GM21786 (cell line): ENCODE measurements at regions not wholly inside any gene's neighbourhood (a gene's known extent, or its start where the extent isn't known, plus 50 kb on each side); places are given as distances from the start of the nearest gene placed in this dataset.

Experiments
- ATAC-seq: cut with Tn5 transposase; IDR thresholded peaks from one replicate; pipeline ENCODE4 v1.9.1; 2021; ENCODE audit not compliant: unreplicated experiment

DNA sequence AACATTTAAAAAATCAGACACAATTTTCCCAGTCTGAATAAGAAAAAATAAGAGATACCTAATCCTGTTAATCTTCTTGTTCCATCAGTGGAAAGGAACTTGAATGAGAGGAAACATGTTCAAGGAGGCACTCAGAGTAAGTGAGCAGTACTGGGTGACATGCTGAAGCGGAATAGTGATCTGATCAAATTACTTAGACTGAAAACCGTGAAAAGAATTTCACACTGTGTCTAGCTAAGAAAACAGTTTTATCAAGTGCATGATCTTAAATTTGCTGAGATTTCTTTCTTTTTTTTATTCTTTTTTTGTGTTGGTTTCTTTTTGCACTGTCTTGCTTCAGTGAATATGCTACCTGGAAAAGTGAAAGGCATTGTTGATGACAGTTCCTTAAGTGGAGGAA, 249.5 kb upstream of the SLC10A2 start:
- no peak for ATAC-seq

DNA sequence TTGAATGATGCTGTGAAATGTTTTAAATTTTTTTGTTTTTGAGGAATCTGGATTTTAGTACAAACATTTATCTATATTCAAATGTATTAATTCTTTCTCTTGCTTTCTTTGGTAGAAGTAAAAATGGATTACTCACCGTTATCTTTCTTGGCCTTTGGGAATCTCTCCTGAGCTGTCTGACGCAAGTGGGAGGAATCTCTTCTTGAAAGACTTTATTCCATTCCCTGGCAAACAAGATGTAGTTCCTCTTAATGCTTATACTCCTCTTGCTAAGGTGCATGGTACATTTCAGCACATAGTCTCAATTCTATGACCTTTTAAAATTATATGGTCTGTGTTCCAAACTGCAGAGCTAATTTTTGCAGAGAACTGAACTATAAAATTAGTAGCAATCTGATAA, 246.2 kb upstream of the SLC10A2 start:
- ATAC-seq = no peak

DNA sequence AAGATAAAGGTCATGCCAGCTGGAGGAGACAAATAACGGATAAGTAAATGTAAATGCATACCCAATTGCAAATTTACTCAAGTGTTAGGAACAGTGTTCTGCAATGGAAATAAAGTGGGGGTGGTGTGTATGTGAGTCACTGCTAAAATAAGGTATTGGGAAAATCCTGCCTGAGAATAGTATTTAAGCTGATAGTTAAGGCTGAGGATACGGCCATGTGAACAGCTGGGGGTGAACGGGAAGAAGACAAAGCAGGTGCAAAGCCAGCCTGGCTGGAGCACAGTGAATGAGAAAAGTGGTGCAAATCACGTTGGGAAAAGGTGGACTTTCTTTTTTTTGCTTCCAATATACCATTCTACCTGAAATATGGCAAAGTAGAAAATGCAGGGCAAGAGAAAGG, 242.4 kb upstream of the SLC10A2 start:
- no peak for ATAC-seq

DNA sequence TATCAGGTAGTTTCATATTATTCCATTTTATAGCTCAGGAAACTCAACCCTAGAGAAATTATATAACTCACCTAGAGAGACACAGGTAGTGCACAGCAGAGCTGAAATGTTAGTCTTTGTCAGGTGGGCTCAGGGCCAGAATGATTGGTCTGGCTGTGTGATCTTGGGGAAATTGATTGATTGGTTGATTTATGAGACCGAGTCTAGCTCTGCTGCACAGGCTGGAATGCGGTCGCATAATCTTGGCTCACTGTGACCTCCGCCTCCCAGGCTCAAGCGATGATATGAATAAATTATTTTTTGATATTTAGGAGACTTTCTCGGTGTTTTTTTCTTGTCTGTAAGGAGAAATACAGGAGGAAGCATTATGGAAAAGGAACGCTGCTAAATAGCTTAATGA, 239.9 kb upstream of the SLC10A2 start:
- ATAC-seq = no peak

DNA sequence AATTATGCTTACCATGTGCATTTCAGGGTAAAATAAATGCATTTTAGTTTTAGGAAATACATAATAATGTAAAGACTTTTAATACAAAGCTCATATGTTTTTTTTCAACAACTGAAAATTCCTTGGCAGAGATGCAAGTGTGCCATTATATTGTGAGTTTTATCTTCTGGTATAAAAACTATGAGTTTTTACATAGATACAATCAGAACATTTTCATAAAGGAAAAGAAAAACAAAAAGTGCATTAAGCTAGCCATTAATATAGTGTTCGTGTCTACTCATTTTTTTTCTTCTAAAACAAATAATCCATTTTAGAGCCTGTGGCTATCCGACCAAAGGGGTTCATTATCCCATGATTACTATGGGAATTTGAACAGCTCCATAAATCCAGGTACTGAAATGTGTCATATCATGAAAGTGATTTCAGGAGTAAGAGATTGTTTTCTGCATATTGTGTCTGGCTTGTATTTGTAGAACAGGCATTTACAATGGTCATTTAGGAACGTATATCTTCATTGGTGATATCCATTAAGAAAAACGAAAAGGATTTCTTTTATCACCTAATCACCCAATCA, 236.9 kb upstream of the SLC10A2 start:
- ATAC-seq = no peak

DNA sequence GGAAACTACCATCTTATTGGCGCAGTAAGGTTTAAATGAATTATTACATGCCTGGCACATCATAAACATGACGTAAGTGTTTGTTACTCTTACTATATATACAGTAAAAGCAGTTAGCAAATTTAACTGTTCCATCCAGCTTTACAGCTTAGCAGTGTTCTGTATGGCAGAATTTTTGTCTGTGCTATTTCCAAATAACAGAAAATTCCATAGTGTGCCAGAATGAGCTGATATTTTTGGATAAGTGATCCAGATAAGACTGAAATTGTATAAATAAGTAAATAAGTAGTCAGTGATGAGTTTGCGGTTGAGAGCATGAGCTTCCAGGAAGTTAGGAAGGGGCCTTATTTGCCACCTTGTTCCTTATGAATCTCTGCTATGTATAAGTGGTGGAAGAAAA, 236.5 kb upstream of the SLC10A2 start:
- no peak for ATAC-seq

DNA sequence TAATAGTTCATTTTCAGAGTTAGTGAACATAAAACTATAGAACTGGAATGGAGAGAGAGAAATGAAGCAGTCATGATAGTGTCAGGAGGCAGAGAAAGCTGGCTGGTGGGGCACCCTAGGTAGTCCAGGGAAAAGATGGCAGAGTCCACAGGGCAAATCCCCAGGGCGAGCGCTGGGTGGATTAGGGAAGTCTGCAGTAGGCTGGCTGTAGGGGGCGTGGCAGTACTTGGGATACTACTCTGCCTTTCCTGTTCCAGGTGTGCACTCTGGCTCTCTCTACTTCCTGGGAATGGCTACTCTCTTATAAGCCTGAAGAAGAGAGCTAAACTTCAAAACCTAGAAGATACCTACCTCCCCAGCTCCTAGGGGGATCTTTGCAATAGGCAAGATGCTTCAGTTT, 232.9 kb upstream of the SLC10A2 start:
- ATAC-seq = no peak

DNA sequence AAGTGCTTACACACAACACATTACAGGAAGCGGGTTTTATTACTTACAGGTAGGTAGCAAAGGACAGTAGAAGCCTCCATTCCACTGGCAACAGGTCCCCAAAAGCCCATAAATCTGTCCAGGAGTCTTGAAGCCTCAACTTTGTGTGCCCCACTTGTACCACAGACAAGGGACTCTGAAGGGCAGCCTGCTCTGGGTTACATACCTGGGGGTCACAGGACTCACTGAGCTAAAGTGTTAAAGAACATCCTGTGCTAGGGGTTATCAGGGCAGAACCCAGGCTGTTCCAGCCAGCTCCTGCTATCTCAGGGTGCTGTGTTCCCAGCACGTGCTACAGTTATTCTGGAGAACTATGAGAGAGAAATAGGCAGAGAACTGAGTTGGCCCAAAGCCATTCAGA, 230.9 kb upstream of the SLC10A2 start:
- no peak for ATAC-seq

DNA sequence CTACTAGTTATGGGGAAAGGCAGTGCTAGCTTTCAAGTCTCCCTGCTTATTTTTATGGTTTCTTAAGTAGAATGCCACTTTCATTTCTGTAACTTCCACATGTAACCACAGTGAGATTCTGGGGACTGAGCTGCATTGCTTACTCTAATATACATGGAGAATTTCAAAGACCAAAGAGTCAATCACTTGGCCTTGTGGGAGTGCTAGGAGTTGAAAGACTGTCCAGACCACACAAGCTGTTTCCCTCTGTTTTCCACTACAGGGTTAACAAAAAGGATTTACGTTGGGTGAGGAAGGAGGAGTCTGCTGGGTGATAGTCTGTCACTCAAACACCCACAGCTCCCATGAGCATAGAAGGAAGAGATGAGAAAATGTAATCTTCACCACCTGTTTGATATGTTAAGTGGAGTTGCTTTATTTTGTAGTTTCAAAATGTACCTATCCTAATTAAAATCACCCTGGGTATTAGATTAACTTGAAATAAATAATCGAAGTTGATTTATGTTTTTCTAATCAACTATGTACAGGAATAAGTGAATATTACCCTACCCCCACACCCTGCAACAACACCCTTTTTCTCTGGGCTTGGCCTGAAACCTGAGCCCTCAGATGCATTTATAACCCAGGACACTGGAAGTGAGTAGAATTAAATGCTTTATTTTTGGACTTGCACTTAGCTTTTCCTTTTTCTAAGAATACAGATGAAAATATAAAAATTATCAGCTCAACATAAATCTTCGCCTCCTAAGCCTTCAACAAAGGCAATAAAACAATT, 225.8 kb upstream of the SLC10A2 start:
- ATAC-seq = peak; percentile 58

DNA sequence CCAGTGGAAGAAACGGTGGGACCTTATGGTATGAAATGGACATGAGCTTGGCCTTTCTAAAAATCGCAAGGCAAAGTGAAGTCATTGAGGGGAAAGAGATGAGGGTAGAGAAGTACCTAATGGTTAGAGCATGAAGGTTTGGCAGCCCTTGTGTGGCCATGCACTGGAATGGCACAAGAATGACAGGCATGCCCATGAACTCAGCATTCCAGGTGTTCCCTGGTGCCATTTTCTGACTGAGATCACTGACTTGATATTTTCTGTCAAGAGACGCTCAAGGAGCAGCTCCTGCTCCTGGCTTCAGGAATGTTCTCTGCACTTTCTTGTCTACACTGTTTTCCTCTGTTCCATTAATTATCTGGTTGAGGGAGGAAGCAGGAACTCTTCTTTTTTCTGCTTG, 225.0 kb upstream of the SLC10A2 start:
- no peak for ATAC-seq

DNA sequence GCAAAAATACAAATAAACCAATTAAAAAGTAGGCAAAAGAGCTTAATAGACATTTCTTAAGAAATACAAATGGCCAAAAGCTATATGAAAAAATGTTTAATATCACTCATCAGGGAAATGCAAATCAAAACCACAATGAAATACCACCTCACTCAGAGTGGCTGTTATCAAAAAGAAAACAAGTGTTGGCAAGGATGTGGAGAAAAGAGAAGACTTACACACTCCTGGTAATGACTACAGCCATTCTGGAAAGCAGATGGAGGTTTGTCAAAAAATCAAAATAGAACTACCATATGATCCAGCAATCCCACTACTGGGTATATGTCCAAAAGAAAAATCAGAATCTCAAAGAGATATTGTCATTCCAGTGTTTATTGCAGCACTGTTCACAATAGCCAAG, 223.5 kb upstream of the SLC10A2 start:
- ATAC-seq = no peak

DNA sequence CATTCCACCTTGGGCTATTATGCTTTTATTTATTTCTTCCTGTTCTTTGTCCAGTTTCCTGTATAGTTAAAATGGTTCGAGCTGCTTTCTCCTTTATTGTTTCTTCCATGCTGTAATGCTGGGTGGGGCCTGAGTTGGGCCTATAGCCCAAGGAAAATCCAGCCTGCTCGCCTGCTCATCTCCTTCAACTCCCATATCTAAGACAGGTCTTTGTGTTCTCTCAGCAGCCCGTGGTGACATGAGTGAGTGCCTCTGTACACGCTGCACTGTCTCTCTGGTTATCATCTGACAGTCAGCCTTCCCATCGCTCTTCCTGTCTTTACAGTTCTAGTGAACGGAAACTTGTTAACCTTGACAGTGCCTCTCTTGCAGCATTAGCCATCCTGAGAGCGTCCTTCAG, 221.9 kb upstream of the SLC10A2 start:
- ATAC-seq = no peak

DNA sequence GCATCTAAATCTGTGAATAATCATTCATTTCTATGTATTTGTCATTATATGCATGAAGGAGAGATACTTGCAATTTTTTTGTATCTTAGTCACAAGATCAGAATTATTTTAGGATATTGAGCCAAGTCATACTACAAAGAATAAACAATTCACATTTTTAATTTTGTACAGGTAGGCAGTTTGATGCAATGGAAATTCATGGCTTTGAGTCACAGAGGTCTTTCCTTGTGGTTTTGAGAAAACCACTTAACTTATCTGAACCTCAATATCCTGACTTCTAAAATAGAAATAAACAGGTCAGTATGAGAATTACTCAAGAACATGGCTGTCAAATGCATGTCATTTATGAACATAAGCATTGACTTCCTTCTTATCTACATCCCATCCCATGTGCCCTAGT, 221.4 kb upstream of the SLC10A2 start:
- ATAC-seq = no peak

DNA sequence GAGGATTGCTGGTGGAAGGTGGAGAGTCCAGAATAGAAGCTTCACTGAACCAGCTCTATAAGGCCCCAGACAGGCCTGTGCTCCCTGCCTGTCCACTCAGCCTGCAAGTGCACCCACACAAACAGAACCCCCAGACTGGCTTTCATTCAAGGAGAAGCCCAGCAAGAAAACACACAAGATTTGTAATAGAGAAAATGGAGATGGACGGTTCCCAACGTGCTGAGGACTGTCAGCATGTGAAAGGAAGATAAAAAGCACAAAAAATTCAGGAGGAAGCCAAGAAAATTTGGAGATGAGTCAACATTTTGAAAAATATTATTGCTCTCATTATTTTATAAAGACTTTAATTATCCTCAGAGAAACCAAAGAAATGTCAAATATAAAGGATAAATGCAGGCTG, 218.2 kb upstream of the SLC10A2 start:
- no peak for ATAC-seq

DNA sequence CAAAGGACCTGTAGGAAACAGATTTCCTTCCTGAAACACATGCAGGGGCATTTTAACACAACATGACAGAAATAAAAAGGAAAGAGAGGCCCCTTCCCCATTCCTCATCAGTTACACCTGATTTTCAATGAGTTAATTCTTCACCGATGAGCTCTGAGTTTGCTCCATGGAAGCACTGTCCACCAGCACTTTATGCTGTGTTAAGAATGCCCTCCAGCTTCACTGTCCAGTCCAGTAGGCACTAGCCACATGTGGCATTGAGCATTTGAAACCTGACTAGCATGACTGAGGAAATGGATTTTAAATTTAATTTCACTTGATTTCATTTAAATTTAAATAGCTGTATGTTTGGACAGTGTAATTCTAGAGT, 217.2 kb upstream of the SLC10A2 start:
- no peak for ATAC-seq

DNA sequence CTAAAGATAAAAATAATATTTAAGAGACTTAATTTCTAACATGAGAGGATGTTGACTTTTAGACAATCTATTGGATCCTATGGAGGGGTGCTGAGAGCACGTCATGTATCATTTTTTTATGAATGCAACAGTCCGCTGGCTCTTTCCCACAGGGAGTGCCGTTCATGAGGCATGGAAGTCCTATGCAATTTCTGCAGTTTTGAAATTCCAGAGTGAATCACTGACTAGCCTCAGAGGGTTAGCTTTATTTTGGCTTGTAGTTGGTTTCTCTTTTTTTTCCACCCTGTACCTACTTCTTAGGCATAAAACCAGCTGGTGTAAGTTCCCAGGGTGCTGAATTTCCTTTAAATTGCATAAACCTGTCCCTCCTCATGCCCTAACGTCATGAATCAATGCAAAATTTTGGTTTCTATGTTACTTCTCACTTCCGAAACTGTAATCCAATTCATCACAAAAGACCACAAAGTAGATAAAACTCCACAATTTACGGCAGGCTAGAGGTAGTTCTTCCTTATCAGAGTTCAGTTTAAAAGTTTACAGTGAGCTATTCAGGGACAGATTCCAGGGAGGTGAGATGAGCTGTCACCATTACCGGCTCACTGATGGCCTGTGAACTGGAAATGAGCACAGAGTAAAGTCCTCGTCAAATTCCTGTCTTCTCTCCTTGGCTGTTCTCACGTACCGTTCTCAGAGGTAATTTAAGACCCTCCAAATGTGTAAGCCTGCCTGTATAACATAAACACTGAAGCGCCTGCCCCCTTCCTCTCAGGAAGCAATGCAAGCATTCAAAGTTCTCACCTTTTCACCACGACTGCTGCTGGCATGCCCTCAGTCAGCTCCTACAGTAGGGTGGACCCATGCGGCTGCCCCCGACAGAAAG, 216.6 kb upstream of the SLC10A2 start:
- ATAC-seq = peak; percentile 39

DNA sequence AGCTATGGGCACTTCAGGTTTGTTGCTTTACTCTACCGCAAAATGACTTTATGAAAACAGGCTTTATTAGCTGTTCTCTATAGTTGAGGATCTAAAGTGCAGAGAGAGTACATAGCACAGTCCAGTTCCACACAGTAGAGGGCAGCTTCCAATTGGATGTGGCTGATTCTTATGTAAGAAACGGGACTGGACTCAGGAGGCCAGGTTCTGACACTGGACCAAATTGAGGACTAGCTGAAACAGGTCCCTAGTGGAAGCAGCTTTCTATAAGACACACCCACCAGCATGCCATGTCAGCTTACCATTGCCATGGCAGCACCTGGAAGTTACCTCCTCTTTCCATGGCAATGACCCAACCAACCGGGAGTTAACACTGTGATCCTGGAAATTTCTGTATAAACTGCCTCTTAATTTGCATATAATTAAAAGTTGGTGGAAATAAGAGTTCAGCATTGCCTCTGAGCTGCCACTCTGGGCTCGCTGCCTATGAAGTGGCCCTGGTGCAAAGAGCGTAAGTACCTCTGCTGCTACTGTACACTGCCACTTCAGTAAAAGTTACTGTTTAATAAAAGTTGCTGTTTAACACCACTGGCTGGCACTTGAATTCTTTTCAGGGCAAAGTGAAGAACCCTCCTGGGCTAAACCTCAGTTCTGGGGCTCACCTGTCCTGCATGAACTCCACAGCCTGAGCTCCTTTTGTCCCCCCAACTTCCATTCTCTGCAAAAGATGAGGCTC, 211.9 kb upstream of the SLC10A2 start:
- no peak for ATAC-seq

DNA sequence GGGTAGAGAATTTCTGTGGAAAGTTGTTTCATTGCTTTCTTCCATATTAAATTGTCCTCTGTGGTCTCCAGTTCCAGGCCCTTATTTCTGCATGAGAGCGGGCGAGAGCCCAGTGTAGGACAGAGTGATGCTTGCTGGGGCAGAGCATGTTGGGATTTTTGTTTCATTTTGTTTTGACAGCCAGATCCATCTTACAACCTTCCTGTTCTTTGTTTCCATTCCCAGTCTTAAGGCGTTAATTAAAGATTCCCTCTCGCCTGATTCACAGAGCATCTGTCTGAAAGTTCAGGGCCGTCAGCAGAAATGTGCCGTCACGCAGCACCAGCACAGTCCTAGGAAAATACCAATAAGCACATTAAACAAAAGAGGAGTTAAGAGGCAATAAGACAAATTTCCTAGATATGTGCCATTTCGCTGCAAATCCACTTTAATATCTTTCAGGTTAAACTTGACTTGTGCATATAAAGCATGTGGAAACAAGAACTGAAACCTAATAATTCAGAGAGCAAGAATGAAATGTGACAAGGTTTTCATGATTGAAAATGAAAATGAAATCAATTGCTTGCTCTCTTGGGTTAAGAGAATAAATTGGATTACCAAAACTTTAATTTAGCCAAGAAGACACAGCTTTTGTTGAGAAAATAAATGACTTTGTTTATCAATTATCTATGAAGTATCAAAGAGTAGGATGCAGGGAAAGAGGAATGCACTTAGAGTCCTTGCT, 210.7 kb upstream of the SLC10A2 start:
- peak; percentile 91 for ATAC-seq

DNA sequence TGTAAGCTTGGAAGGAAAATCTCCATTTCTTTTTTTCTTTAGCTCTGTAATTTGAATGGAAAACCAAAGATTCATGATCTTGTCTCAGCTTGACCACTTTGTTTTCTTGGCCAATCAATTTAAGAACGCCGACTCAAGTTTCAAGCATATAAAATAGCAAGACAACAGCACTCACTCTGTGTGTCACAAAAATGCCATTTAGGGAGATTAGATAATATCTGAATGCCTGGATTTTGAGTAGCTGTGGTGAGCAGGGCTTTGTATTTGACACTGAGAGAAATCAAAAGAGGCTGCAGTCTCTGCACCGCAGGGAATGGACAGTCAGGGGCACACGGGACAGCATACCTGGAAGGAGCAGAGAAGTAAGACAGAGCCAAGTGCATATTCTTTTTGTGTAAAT, 209.5 kb upstream of the SLC10A2 start:
- no peak for ATAC-seq

DNA sequence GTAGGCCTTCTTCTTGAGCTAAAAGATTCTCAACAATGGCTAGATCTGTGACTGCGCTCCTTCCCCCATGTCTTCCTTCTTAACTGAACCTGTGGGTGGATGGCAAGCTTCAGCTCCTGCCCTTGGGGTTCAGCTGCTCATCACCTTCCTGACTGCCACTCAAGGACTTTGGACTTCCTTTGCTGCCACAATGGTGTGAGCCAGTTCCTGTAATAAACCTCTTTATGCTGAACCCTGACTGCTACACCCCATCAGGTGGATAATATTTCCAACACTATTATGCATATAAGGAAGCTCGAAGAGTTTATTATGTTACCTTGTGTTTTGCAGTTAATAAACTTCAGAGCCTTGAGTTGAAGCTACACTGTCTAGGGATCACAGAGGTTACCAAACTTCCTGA, 208.9 kb upstream of the SLC10A2 start:
- ATAC-seq = no peak

DNA sequence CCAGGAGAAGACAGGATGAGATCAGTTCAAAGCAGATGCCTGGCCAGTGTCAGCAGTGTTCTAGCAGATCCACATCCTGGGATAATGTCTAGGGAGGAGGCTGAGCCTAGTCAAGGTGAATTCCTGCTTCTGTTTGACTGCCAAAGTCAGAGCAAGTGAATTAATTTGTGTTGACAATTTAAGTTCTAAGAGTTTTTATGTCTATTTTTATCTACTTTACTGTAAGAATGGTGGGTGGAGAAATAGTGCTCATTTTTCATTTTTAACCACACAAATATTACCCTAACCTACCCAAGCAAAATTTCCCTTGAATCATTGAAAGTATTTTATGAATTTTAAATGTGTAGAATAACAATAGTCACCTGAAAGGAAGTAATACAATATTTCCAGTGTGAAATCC, 207.6 kb upstream of the SLC10A2 start:
- ATAC-seq = no peak
